GF-D8 (cell line): ENCODE measurements at regions not wholly inside any gene's neighbourhood (a gene's known extent, or its start where the extent isn't known, plus 50 kb on each side); places are given as distances from the start of the nearest gene placed in this dataset.

Experiments
- DNase-seq: peaks from one replicate; lab custom pipeline; 2025; lab: John Stamatoyannopoulos, UW

GRCh38 chr7:131272086-131272485, 55.6 kb upstream of the MKLN1 start:
- no peak for DNase-seq

- no peak for DNase-seq
Measured at GRCh38 chr7:131274986-131275385, 52.7 kb upstream of the MKLN1 start.

GRCh38 chr7:131276190-131276589, 51.5 kb upstream of the MKLN1 start:
- DNase-seq = no peak

GRCh38 chr7:131276748-131277147, 50.9 kb upstream of the MKLN1 start:
- no peak for DNase-seq
